ENCODE measurements at regions not wholly inside any gene's neighbourhood (a gene's known extent, or its start where the extent isn't known, plus 50 kb on each side); places are given as distances from the start of the nearest gene placed in this dataset.
"Not testable (repeated sequence)": the region's sequence is repeated elsewhere in the genome, so short reads cannot be mapped to it uniquely, and the experiment has no call there.

DNA sequence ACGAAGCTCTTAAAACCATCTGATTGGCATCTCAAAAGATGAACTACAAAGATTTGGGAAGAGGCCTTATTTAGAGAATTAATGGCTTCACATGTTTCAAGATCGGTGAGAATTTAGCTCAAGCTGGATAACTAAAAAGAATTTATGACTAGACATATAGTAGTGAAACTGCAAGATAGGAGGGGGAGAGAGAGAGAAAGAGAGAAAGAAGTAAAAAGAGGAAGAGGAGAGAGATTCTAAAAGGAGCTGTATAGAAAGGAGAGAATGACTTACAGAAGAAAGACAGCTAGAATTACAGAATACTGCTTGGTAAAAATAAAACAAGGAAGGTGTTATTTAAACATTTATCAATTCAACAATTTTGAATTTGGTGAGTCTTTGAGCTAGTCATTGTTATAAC lies 592.3 kb downstream of the SH2D4B start:
- DNase-seq, result no peak

DNA sequence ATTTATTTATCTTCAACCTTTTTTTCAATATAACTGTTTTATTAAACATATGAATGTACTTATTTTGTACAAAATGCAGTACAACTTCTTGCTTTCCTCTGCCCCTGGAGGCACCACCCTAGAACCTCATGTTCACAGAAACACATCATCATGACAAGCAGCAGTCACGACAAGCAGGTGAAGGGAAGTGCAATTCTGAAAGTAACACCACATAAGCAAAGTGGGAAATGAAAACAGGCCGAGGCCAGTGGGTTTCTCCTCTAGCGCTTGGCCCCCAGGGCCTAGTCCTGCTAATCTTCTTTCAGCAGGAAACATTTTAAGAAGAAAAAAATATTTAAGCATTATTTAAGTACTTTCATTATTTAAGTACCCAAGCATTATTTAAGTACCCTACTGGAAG lies 598.1 kb downstream of the SH2D4B start:
- no peak for DNase-seq

GRCh38 chr10:81136261-81136660 lies 598.6 kb downstream of the SH2D4B start:
- DNase-seq, result no peak

GRCh38 chr10:81145975-81146374 lies 608.3 kb downstream of the SH2D4B start:
- no peak for DNase-seq

GRCh38 chr10:81146436-81146835 lies 608.7 kb downstream of the SH2D4B start:
- DNase-seq, result no peak

DNA sequence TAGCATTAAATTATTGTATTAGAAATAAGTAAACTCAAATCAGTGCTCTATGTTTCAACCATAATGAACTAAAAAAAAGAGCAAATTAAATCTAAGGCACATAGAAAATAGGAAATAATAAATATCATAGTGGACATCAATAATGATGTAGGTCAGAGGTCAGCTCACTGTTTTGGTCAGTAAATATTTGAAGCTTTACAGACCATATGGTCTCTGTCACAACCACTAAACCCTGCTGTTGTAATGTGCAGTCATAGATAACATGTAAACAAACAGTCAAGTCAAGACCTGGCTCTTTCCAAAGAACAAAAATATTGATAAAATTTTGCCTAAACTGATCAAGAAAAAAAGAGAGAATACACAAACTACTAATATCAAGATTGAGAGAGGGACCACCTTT lies 615.0 kb downstream of the SH2D4B start:
- no peak for DNase-seq

GRCh38 chr10:81157681-81158080 lies 620.0 kb downstream of the SH2D4B start:
- no peak for DNase-seq

DNA sequence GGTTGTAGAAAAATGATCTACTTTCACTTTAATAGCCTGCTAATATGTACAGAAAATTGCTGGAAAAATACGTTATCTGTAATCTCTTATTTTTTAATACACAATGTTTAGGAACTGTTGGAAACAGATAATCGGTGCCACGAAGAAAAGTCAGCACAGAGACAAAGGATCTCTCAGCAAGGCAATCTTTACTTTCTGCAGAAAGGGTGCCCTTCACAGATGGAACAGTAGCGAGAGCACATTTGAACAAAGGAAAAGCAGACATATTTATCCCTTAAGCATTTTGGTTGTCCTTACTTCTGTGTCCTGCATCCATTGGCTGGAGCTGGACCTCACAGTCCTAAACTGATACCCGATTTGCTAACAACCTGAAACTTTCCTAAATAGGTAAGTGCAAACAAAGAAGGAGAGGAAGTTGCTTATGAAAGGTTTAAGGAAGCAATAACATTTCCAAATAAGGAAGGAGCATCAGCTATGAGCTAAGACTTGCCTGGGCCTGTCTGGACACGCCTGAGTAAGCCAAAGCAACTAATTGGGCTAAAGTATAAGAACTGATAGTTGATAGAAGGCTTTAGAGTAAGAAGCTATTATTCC lies 640.0 kb downstream of the SH2D4B start:
- no peak for DNase-seq

DNA sequence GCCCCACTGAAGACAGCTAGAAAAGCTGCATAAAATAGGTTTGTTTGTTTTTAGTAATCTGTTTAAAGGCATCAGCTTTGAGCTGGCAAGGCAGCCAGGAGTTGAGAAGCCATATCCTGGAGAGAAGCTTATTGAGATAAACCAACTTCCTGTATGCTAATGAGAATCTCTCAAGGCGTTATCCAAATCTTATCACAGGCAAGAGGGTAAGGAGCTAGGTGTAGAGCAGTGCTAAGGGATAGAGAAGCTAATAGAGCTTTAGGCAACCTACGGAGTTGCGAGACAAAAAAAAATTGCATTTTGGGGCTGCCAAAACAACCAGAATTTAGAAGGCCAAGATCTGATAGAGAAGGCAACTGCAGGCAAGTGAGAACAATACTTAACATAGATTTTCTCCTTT lies 641.6 kb downstream of the SH2D4B start:
- no peak for DNase-seq

DNA sequence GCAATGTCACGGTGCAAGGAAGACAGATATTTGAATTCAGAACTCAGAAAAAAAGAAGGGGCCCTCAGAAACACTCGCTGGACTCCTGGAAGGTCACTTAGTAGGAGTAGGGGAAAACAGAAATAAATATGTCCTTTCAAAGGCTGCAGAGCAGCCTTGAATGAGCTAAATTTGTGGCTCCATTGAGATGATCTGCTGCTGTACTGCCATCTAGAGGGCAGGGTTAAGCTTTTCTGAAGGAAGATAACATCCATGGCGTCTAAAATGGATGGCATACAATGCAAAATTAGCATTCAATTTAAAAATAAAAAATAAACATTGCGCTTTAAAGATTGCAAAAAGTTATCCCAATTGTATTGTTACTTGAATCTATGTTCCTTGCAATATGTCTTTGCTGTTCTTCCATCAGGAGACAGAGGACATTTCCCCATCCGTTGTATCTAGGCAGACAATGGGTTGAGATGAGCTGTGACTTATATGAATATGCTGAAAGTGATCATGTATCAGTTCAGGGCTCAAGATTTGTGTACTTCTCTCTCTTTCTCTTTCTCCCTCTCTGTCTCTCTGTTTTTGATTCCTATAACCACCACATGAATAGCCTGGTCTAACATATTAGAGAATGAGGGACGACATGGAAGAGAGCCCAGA lies 642.2 kb downstream of the SH2D4B start:
- no peak for DNase-seq

DNA sequence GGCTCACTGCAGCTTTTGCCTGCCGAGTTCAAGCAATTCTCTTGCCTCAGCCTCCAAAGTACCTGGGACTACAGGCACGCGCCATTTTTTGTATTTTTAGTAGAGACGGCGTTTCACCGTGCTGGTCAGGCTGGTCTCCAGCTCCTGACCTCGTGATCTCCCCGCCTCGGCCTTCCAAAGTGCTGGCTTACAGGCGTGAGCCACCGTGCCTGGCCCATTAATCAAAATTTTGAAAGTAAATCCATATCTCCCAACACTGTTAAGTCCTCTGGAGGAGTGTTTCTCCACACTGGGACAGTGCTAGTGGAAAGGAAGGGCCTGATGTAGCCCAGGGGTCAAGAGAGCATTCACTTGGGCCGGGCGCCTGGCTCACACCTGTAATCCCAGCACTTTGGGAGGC lies 644.6 kb downstream of the SH2D4B start:
- no peak for DNase-seq

GRCh38 chr10:81192221-81192788 lies 654.6 kb downstream of the SH2D4B start:
- no peak for DNase-seq

GRCh38 chr10:81200801-81201200 lies 663.1 kb downstream of the SH2D4B start:
- no peak for DNase-seq

DNA sequence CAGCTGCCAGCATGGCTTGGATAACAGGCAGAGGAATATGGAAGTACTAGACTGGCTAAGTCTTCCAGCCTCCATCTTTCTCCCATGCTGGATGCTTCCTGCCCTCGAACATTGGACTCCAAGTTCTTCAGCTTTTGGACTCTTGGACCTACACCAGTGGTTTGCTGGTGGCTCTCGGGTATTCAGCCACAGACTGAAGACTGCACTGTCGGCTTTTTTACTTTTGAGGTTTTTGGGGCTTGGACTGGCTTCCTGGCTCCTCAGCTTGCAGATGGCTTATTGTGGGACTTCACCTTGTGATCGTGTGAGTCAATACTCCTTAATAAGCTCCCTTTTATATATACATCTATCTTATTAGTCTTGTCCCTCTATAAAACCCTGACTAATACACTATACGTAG lies 667.6 kb upstream of the NRG3 start:
- not testable (repeated sequence) for DNase-seq

DNA sequence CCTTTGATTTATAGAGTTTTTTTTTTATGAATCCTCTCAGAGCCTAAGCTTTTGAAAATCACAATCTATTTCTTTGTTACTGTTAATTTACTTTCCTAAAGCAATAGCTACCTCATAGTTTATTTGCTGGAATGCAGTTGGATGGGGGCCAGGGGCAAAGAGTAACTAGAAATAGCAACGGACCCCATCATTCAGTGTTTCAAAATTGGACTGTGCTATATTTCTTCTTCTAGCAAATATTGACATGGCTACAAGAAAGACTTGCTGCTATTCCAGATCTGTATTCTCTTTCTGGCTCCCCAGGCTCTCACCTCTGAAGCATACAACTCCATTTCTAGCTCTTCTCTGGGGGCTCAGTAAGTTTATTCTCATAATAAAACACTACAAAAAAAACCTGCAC lies 661.6 kb upstream of the NRG3 start:
- DNase-seq, result no peak

DNA sequence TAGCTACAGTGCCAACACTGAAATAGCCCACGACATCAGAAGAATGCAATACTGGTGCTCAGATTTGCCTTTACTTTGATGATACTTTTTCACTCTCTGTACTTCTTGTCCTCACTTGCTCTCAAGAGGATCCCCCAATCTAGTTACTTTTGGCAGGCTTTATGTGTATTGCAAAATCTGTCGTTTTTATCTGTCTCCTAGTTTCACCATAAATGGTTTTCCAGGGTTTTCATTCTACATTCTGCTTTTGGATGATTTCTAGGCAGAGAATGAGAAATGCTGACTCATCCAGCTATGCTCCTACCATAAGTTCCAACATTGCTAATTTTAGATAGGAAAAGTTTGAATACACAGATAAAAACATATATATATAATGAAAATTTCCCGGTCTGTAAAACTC lies 659.5 kb upstream of the NRG3 start:
- no peak for DNase-seq

DNA sequence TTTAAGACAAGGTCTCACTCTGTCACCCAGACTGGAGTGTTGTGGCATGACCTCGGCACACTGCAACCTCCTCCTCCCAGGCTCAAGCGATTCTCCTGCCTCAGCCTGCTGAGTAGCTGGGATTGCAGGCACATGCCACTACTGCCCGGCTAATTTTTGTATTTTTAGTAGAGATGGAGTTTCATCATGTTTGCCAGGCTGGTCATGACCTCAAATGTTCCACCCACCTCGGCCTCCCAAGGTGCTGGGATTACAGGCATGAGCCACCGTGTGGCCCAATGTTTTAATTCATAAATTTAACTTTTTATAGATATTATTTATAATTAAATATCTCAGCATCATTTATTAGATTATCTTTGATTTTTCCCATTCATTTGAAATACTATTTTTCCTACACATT lies 658.0 kb upstream of the NRG3 start:
- DNase-seq, result no peak

GRCh38 chr10:81218307-81218706 lies 656.7 kb upstream of the NRG3 start:
- no peak for DNase-seq

DNA sequence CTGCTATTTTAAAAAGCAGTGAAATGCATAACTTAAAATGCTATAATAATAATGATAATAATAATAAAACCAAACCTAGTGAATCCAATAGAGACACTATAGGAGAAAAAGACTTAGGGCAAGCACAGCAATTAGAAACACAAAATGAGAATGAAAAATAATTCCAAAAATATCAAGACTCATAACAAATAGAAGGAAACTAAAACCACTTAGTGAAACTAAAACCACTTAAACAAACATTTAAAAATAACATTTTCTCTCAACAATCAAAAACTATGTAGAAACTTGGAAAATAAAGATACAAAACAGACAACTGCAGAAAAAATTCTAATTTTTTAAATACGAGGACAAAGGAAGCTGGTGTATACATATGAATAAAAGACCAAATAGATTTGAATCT lies 655.2 kb upstream of the NRG3 start:
- no peak for DNase-seq

DNA sequence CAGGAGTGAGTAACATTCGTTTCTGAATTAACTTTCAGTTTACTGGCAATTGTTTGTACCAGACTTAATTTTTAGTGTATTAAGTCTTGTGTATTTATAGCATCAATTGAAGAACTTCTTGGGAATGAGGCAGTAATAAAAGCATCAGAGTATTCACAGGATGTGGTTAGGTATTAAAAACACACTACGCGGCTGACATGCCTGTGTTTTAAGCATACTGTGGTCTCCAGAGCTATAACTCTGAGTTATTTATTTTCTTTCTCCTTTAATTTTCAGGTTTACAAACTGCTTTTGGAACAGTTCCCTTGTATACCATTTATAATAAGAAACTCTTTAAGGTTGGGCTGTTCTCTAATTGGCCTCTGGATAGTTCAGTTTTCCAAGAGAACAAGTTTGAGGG lies 626.1 kb upstream of the NRG3 start:
- no peak for DNase-seq

DNA sequence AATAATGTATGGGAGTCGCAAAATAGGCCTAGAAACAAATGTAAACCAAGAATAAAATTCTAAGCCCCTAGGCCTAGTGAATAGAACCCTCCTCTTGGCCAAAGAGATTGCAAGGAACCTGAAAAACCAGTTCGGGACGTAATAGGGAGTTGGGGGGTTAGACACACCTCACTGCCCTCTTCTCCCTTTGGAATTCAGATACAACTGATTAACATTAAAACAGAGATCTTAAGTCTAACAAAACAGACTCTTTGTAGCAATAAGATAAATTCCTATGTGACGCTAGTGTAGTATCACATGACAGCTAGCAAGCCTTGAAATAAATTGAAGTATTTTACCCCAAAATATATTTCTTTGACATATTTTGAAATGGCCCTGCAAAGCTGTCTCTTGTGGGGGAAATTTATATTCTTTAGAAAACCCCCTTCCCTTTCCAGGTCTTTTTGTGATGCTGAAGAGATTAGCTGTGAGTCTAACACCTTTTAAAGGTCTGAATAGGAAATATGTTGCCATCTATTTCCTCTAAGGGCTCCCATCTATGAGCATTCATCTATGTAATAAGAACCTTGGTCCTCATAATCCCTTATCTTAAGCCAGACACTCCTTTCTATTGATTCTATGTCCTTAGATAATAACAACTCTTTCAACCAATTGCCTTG lies 623.4 kb upstream of the NRG3 start:
- no peak for DNase-seq

DNA sequence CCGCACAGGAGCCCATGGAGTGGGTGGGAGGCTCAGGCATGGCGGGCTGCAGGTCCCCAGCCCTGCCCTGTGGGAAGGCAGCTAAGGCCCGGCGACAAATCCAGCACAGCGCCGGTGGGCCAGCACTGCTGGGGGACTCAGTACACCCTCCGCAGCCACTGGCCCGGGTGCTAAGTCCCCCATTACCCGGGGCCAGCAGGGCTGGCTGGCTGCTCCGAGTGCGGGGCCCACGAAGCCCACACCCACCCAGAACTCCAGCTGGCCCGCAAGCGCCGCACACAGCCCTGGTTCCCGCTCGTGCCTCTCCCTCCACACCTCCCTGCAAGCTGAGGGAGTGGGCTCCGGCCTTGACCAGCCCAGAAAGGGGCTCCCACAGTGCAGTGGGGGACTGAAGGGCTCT lies 610.0 kb upstream of the NRG3 start:
- not testable (repeated sequence) for DNase-seq

DNA sequence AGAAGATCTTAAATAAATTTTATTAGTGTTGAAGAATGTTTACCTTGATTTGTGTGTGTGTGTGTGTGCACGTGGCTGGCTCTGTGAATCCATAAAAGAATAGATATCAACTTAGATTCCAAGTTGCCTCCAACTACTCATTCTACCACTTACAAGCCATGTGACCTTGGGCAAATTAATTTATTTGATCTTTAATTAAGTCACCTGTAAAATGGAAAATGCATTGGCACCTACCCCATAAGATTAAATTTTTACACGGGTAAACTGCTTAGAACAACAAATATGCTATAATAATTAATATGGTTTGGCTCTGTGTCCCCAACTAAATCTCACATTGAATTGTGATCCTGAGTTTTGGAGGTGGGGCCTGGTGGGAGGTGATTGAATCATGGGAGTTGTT lies 604.9 kb upstream of the NRG3 start:
- DNase-seq, result no peak
